GM23338 (cell line): ENCODE measurements at regions not wholly inside any gene's neighbourhood (a gene's known extent, or its start where the extent isn't known, plus 50 kb on each side); places are given as distances from the start of the nearest gene placed in this dataset.

Experiments
- ATAC-seq: fragments of 200-7000 bp; cut with Tn5 transposase; 3 replicates; pipeline ENCODE4 v1.9.1; 2020
- DNase-seq: peaks from one replicate; pipeline ENCODE4 v3.0.0-alpha.2; 2015; ENCODE audit warnings: low spot score
- H2AFZ ChIP-seq: fragments of 200-600 bp; sonication (generic); 2 replicates; pipeline ENCODE4 v1.8.0; 2016; ENCODE audit warnings: antibody characterized with exemption, mild to moderate bottlenecking, moderate library complexity
- H3F3A ChIP-seq: fragments of 200-600 bp; sonication (generic); replicated peaks from 2 replicates; pipeline ENCODE4 v1.8.0; 2017; ENCODE audit warnings: antibody characterized with exemption, mixed run types, low read depth
- H3K27ac ChIP-seq: fragments of 200-600 bp; sonication (generic); 2 replicates; pipeline ENCODE4 v1.6.1; 2016; ENCODE audit warnings: low read depth
- H3K27me3 ChIP-seq: fragments of 200-600 bp; sonication (generic); 2 replicates; pipeline ENCODE4 v1.8.0; 2016; ENCODE audit warnings: mild to moderate bottlenecking, mixed run types, moderate library complexity; ENCODE audit not compliant: insufficient read depth
- H3K36me3 ChIP-seq: fragments of 200-600 bp; sonication (generic); 2 replicates; pipeline ENCODE4 v1.8.0; 2016; ENCODE audit warnings: mild to moderate bottlenecking; ENCODE audit not compliant: insufficient read depth
- H3K4me1 ChIP-seq: fragments of 200-600 bp; sonication (generic); 2 replicates; pipeline ENCODE4 v1.8.0; 2016; ENCODE audit warnings: mild to moderate bottlenecking, moderate library complexity; ENCODE audit not compliant: insufficient read depth
- H3K4me2 ChIP-seq: fragments of 200-600 bp; sonication (generic); 2 replicates; pipeline ENCODE4 v1.7.1; 2017; ENCODE audit warnings: mixed run types
- H3K4me3 ChIP-seq: fragments of 200-600 bp; sonication (generic); 2 replicates; pipeline ENCODE4 v1.6.1; 2016; ENCODE audit warnings: mixed run types
- H3K79me2 ChIP-seq: fragments of 200-600 bp; sonication (generic); replicated peaks from 2 replicates; pipeline ENCODE4 v1.8.0; 2017; ENCODE audit warnings: mild to moderate bottlenecking; ENCODE audit not compliant: insufficient read depth
- H3K9me2 ChIP-seq: fragments of 200-600 bp; sonication (generic); 2 replicates; pipeline ENCODE4 v1.8.0; 2017; ENCODE audit not compliant: insufficient read depth
- H4K20me1 ChIP-seq: fragments of 200-600 bp; sonication (generic); replicated peaks from 2 replicates; pipeline ENCODE4 v1.8.0; 2017; ENCODE audit warnings: mild to moderate bottlenecking; ENCODE audit not compliant: insufficient read depth
- H3K27ac Mint-ChIP-seq: 2 replicates; pipeline ENCODE4 v1.8.0; 2020; ENCODE audit warnings: inconsistent platforms, mild to moderate bottlenecking, moderate library complexity, mixed read lengths
- H3K27me3 Mint-ChIP-seq: 3 replicates; pipeline ENCODE4 v1.8.0; 2022; ENCODE audit warnings: low read depth, mild to moderate bottlenecking, moderate library complexity, mixed read lengths, inconsistent platforms; ENCODE audit not compliant: insufficient read depth, poor library complexity
- H3K36me3 Mint-ChIP-seq: 3 replicates; pipeline ENCODE4 v1.8.0; 2021; ENCODE audit warnings: low read depth, mild to moderate bottlenecking, inconsistent platforms, moderate library complexity, mixed read lengths
- H3K4me1 Mint-ChIP-seq: 3 replicates; pipeline ENCODE4 v1.8.0; 2020; ENCODE audit warnings: mild to moderate bottlenecking, inconsistent platforms, mixed read lengths
- H3K4me3 Mint-ChIP-seq: 3 replicates; pipeline ENCODE4 v1.8.0; 2021; ENCODE audit warnings: moderate library complexity, mild to moderate bottlenecking, inconsistent platforms, mixed read lengths
- H3K9me3 Mint-ChIP-seq: 3 replicates; pipeline ENCODE4 v1.8.0; 2020; ENCODE audit warnings: moderate library complexity, mild to moderate bottlenecking, inconsistent platforms, mixed read lengths
- CREB1 ChIP-seq: fragments of 250-450 bp; sonication (Bioruptor Pico); IDR thresholded peaks from 2 replicates; pipeline ENCODE4 v1.5.0; 2020; ENCODE audit warnings: low read depth, mild to moderate bottlenecking, moderate library complexity
- ETS1 ChIP-seq: IDR thresholded peaks from 2 replicates; pipeline ENCODE4 v1.6.1; 2016; ENCODE audit warnings: antibody characterized with exemption
- EZH2 ChIP-seq: fragments of 200-600 bp; sonication (generic); IDR thresholded peaks from one replicate; pipeline ENCODE4 v1.8.0; 2017; ENCODE audit warnings: antibody characterized with exemption, mild to moderate bottlenecking, low read depth; ENCODE audit not compliant: unreplicated experiment
- EZH2phosphoT487 ChIP-seq: fragments of 200-600 bp; sonication (generic); IDR thresholded peaks from one replicate; pipeline ENCODE4 v1.8.1; 2018; ENCODE audit warnings: antibody characterized with exemption; ENCODE audit not compliant: unreplicated experiment
- JUNB ChIP-seq: IDR thresholded peaks from one replicate; pipeline ENCODE4 v1.6.1; 2016; ENCODE audit warnings: antibody characterized with exemption; ENCODE audit not compliant: unreplicated experiment
- NANOG ChIP-seq: IDR thresholded peaks from 2 replicates; pipeline ENCODE4 v1.6.1; 2016; ENCODE audit warnings: antibody characterized with exemption, borderline replicate concordance
- POLR2AphosphoS5 ChIP-seq: IDR thresholded peaks from 2 replicates; pipeline ENCODE4 v1.6.1; 2016; ENCODE audit warnings: antibody characterized with exemption, low read depth
- REST ChIP-seq: IDR thresholded peaks from one replicate; pipeline ENCODE4 v1.6.1; 2018; ENCODE audit warnings: antibody characterized with exemption; ENCODE audit not compliant: unreplicated experiment
- STAT1 ChIP-seq: IDR thresholded peaks from one replicate; pipeline ENCODE4 v1.6.1; 2016; ENCODE audit warnings: antibody characterized with exemption; ENCODE audit not compliant: unreplicated experiment
- ZNF114 ChIP-seq: fragments of 250-450 bp; sonication (Bioruptor Pico); IDR thresholded peaks from 2 replicates; pipeline ENCODE4 v1.5.0; 2020; ENCODE audit warnings: mild to moderate bottlenecking, moderate library complexity
- ZNF331 ChIP-seq: fragments of 250-450 bp; sonication (Bioruptor Pico); IDR thresholded peaks from 2 replicates; pipeline ENCODE4 v1.5.0; 2020; ENCODE audit warnings: low read depth, mild to moderate bottlenecking, moderate library complexity
- ZNF462 ChIP-seq: fragments of 250-450 bp; sonication (Bioruptor Pico); IDR thresholded peaks from 2 replicates; pipeline ENCODE4 v1.5.0; 2020; ENCODE audit warnings: mild to moderate bottlenecking, moderate library complexity
- TF ChIP-seq, protein P1 (sequence below), 2 experiments: fragments of 200-600 bp in 1 of 2; sonication (generic) in 1 of 2; conservative IDR thresholded peaks; 2 replicates each; pipeline versions ENCODE4 v1.5.1 to v1.6.1; 2016 to 2017; ENCODE audit warnings: antibody characterized with exemption in 2 of 2, low read depth in 2 of 2, mild to moderate bottlenecking in 2 of 2, moderate library complexity in 1 of 2

GRCh38 chr16:79679334-79679733 is 78.8 kb upstream of the MAF start:
- H3K27ac ChIP-seq = no peak overlapping the region
- no peaks in the 10 kb centered on the region for H3F3A ChIP-seq
- H3K4me1 ChIP-seq = no peaks in the 10 kb centered on the region
- no peaks in the 10 kb centered on the region for H3K36me3 ChIP-seq
- H3K27me3 Mint-ChIP-seq = no peaks in the 10 kb centered on the region
- no peak overlapping the region for H3K4me3 ChIP-seq
- DNase-seq = no peak
- no peaks in the 10 kb centered on the region for H3K79me2 ChIP-seq
- ATAC-seq = no peak
- no peak for TF ChIP-seq NANOG
- TF ChIP-seq, protein P1, sequence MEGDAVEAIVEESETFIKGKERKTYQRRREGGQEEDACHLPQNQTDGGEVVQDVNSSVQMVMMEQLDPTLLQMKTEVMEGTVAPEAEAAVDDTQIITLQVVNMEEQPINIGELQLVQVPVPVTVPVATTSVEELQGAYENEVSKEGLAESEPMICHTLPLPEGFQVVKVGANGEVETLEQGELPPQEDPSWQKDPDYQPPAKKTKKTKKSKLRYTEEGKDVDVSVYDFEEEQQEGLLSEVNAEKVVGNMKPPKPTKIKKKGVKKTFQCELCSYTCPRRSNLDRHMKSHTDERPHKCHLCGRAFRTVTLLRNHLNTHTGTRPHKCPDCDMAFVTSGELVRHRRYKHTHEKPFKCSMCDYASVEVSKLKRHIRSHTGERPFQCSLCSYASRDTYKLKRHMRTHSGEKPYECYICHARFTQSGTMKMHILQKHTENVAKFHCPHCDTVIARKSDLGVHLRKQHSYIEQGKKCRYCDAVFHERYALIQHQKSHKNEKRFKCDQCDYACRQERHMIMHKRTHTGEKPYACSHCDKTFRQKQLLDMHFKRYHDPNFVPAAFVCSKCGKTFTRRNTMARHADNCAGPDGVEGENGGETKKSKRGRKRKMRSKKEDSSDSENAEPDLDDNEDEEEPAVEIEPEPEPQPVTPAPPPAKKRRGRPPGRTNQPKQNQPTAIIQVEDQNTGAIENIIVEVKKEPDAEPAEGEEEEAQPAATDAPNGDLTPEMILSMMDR (conservative IDR thresholded peaks at IDR 0.05; ENCODE audit: low read depth in 2 of 2) = no peak
- no peak for TF ChIP-seq REST
- no peak for TF ChIP-seq JUNB
- no peak for TF ChIP-seq ETS1
- TF ChIP-seq STAT1 = no peak
- TF ChIP-seq EZH2phosphoT487 = no peak
- TF ChIP-seq EZH2 = no peak
- TF ChIP-seq ZNF331 (CRISPR knock-in tag) = no peak
- no peak for TF ChIP-seq CREB1 (CRISPR knock-in tag)
- no peak for TF ChIP-seq POLR2AphosphoS5
- TF ChIP-seq ZNF462 (CRISPR knock-in tag) = no peak
- TF ChIP-seq ZNF114 = no peak
- no peaks in the 10 kb centered on the region for H3K4me1 Mint-ChIP-seq
- peaks cover 2% of the 10 kb centered on the region; the same call in 1 of the 3 replicates for H3K9me3 Mint-ChIP-seq
- no peaks in the 10 kb centered on the region for H3K36me3 Mint-ChIP-seq
- H2AFZ ChIP-seq = no peak overlapping the region
- no peak overlapping the region for H3K4me2 ChIP-seq
- H4K20me1 ChIP-seq = no peaks in the 10 kb centered on the region
- peaks cover 6% of the 10 kb centered on the region; the same call in 1 of the 2 replicates for H3K9me2 ChIP-seq
- H3K27ac Mint-ChIP-seq = no peak overlapping the region
- no peak overlapping the region for H3K4me3 Mint-ChIP-seq
- H3K27me3 ChIP-seq = no peaks in the 10 kb centered on the region
